ENCODE measurements at regions not wholly inside any gene's neighbourhood (a gene's known extent, or its start where the extent isn't known, plus 50 kb on each side); places are given as distances from the start of the nearest gene placed in this dataset.

DNA sequence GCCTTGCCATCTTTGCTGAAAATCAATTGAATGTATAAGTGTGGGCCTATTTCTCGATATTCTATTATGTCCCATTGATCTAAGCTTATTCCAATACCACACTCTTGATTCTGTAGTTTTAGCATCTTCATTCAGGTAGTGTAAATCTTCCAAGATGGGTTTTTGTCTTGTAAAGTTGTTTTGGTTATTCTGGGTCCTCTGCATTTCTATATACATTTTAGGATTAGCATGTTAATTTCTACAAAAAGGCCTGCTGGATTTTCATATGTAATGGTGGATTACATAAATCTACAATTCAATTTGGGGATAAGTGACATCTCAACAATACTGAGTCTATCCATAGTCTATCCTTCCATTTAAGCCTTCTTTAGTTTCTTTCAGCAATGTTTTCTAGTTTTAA lies 86.0 kb upstream of the ANO4 start:
- no peak overlapping the region for H3K4me2 ChIP-seq
- no peaks in the 10 kb centered on the region for H3K27me3 ChIP-seq
- H3K4me3 ChIP-seq: no peak overlapping the region
- TF ChIP-seq Cebpa-rat (IDR thresholded peaks at IDR 0.05): no peak
- no peak overlapping the region for H3K27ac ChIP-seq
- no peaks in the 10 kb centered on the region for H3K9me3 ChIP-seq
- no peaks in the 10 kb centered on the region for H4K20me1 ChIP-seq
- no peaks in the 10 kb centered on the region for H3K4me1 ChIP-seq
- no peaks in the 10 kb centered on the region for H3K36me3 ChIP-seq
- no peak overlapping the region for H3K9ac ChIP-seq

DNA sequence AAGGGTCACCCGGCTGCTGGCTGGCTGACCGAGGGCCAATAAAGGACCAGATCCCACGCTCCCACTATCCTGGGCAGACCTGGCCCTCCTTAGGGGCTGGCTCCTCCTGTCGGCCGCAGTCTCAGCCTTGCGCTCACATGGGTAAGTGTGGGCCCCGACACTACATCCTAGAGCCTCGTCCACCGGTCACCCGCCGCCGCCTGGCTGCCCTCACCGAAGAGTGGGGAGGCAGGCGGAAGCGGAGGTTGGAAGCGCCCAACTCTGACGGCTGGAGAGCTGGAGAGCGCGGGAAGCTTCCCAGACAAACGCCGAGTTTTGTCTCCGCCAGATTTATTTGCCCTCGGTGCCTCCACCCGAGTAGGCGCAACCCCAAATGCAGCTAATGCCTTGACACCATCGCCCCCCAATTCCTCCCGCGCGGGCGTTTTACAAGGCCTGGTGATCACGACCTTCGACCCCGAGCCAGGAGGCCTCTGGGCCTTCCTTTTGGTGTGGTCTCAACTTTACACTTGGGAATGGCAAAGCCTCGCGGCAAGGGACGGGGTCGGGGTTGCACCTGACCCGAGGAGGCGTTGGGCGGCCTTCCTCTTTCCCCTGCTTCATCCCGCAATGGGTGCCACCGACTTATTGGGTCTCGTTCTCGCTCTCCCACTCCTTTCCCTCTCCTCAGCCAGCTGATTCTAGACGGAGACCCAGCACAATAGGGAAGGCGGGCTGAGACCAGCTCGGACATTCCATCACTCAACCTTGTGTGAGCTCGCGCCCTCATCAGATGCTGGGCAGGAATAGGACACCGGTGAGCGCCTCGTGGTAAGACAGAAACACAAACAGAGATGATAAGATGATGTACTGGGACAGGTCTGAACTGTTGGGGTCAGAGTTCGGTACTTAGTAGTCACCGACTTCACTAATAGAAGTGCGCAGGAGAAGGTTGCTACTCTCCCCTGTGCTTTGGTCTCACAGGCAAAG lies 78.3 kb upstream of the ANO4 start:
- H3K36me3 ChIP-seq: no peaks in the 10 kb centered on the region
- H4K20me1 ChIP-seq: no peaks in the 10 kb centered on the region
- H3K4me2 ChIP-seq: no peak overlapping the region
- H3K4me3 ChIP-seq: no peak overlapping the region
- H3K9me3 ChIP-seq: peaks cover 25% of the 10 kb centered on the region
- H3K27me3 ChIP-seq: no peaks in the 10 kb centered on the region
- H3K27ac ChIP-seq: no peak overlapping the region
- no peak overlapping the region for H3K9ac ChIP-seq
- no peaks in the 10 kb centered on the region for H3K4me1 ChIP-seq
- TF ChIP-seq Cebpa-rat (IDR thresholded peaks at IDR 0.05): no peak

DNA sequence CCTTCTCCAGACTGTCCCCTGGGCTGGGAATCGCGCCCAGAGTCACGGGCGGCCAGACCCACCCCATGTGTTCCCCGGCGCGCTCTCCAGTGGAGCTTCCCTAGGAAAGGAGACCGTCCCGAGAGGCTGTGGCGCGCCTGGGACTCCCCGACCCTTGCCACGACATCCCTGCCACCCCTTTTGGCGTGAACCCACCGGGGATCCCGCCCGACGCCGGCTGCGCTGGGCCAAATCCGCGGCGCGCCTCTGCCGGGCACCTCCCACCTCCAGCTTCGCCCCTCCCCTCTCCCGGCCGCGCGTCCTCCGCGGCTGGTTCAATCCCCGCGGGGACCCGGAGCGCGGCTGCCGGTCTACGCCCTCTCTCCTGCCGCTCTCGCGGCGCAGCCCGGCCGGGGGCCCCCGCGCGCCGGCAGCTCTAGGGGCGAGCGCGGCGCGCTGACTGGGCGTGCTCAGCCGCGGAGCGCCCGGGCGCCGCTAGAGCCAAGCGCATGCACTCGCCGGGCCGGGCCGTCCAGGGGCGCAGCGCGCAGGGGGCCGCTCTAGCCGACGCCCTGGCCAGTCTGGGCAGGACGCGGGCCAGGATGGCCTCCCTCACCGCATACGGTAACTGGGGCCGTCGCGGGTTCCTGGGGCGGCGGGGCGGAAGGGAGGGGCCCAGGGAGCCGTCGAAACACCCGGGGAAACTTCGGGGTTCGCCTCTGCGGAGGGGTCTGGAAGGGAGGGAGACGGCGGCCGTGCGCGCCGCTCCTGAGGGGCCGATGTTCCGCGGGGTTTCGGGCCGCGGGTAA lies 77.4 kb upstream of the ANO4 start:
- Histone ChIP-seq H3K27me3 (no peaks in the 10 kb centered on the region), H3K4me1 (peaks cover 3% of the 10 kb centered on the region), H3K36me3 (no peaks in the 10 kb centered on the region), H3K4me3 (no peak overlapping the region), H3K4me2 (no peak overlapping the region), H3K27ac (no peak overlapping the region), H4K20me1 (no peaks in the 10 kb centered on the region), H3K9me3 (peaks cover 25% of the 10 kb centered on the region), H3K9ac (no peak overlapping the region)
- no peak for TF ChIP-seq Cebpa-rat (IDR thresholded peaks at IDR 0.05)

DNA sequence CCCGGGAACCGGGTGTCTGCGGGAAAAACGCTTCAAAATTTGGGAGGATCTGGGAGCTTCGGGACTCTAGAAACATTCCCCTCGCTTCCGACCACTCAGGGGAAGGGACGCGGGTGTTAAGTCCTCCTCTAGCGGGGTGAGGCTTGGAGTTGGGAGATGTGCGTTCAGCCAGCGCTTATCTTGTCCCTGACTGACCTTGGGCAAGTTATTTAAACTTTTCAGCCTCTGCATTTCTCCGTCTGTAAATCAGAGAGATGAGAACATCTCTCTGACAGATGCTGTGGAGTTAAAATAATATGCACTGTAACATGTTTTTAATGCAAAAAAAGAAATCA lies 76.9 kb upstream of the ANO4 start:
- no peak overlapping the region for H3K9ac ChIP-seq
- no peak overlapping the region for H3K27ac ChIP-seq
- H3K27me3 ChIP-seq: no peaks in the 10 kb centered on the region
- TF ChIP-seq Cebpa-rat (IDR thresholded peaks at IDR 0.05): no peak
- H3K4me2 ChIP-seq: no peak overlapping the region
- H3K36me3 ChIP-seq: no peaks in the 10 kb centered on the region
- no peaks in the 10 kb centered on the region for H4K20me1 ChIP-seq
- H3K4me1 ChIP-seq: peaks cover 8% of the 10 kb centered on the region
- H3K9me3 ChIP-seq: peaks cover 25% of the 10 kb centered on the region
- H3K4me3 ChIP-seq: no peak overlapping the region

DNA sequence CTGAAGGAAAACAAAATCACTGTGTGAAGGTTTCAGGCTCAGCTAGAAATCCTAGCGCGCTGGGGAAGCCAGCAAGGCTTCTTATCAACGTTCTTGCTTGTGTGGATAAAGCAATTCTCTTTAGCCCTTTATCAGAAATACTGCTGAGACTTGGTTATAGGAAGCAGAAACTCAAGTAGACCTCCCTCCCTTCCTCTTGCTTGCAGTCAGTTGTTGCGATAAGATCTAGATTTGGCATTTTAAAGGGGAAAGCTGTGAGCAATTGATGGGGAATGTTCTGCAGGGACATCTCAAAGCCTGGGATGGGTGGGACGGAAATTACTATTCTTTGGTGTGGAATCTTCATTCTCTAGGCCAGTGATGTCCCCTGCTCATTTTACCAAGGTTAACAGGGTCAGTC lies 76.4 kb upstream of the ANO4 start:
- Histone ChIP-seq H4K20me1 (no peaks in the 10 kb centered on the region), H3K9ac (no peak overlapping the region), H3K27me3 (no peaks in the 10 kb centered on the region), H3K27ac (no peak overlapping the region), H3K4me3 (no peak overlapping the region), H3K4me2 (no peak overlapping the region), H3K4me1 (peaks cover 9% of the 10 kb centered on the region), H3K36me3 (no peaks in the 10 kb centered on the region), H3K9me3 (peaks cover 25% of the 10 kb centered on the region)
- TF ChIP-seq Cebpa-rat (IDR thresholded peaks at IDR 0.05): no peak

DNA sequence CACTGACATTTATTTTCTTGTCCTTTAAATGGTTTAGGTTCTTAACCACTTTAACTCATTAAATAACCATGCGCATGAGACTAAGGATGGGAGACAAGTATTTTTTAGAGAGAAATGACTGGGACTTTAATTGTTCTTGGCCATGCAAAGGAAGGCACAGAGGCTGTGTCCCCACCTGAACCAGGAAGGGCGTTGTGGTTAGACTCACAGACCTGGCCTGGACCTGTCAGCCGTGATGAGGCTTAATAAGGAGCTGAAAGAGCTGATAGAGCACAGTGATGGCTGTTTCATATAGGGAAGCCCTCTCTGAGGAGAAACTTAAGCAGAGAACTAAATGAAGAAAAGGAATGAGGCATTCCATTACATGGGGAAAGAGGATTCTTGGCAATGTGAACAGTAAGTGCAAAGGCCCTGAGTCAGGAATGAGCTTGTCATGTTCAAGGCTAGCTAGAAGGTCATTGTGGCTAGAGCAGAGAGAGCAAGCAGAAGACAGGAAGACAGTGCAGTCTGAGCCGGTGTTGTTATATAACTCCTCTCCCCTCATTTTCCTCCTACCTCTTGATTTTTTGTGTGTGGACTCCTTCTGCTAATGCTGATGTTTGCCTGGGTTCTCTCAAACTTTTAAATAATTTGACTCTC lies 74.4 kb upstream of the ANO4 start:
- H3K27me3 ChIP-seq: no peaks in the 10 kb centered on the region
- no peaks in the 10 kb centered on the region for H4K20me1 ChIP-seq
- no peak for TF ChIP-seq Cebpa-rat (IDR thresholded peaks at IDR 0.05)
- H3K4me3 ChIP-seq: no peak overlapping the region
- H3K4me2 ChIP-seq: no peak overlapping the region
- H3K36me3 ChIP-seq: no peaks in the 10 kb centered on the region
- H3K27ac ChIP-seq: no peak overlapping the region
- H3K9ac ChIP-seq: no peak overlapping the region
- peaks cover 25% of the 10 kb centered on the region for H3K9me3 ChIP-seq
- H3K4me1 ChIP-seq: peaks cover 9% of the 10 kb centered on the region

DNA sequence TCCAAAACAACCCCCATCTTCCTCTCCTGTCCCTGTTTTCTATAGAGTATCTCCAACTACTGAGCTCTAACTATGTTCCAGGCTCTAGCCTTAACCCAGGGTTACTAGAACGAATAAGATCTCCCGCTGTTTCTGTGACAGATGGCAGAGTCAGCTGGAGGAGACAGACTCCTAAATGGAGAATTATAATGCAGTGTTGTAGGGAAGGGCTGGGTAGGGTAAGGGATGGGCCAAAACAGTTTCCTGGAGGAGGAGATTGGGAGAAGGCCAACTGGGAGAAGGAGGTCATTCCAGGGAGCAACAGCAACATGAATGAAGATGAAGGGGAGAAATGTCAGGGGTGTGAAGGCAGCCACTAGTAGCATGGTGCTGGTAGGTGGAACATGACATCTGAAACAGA lies 73.4 kb upstream of the ANO4 start:
- Histone ChIP-seq H3K9me3 (peaks cover 16% of the 10 kb centered on the region), H4K20me1 (no peaks in the 10 kb centered on the region), H3K36me3 (no peaks in the 10 kb centered on the region), H3K27ac (no peak overlapping the region), H3K4me2 (no peak overlapping the region), H3K27me3 (no peaks in the 10 kb centered on the region), H3K4me3 (no peak overlapping the region), H3K4me1 (peaks cover 9% of the 10 kb centered on the region), H3K9ac (no peak overlapping the region)
- no peak for TF ChIP-seq Cebpa-rat (IDR thresholded peaks at IDR 0.05)

DNA sequence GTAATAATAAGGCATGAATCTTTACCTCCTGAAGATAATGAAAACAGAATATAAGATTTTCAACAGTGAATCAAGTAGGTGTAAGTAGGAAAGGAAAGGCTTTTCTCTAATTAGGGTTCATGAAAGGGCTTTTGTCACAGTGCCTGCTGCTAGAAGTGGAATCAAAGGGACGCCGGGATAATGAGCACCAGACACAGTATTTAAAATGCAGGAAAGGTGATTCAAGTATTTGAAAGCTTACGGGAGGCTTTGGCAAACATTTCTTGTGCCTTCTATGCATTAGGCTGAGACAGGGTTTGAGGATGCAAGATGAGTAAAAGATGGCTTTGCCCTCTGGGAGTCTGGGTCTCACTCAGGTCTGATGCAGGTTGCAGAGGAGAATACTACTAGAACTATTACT lies 70.5 kb upstream of the ANO4 start:
- Histone ChIP-seq H3K4me3 (no peak overlapping the region), H3K36me3 (no peaks in the 10 kb centered on the region), H3K27ac (no peak overlapping the region), H3K27me3 (no peaks in the 10 kb centered on the region), H3K4me2 (no peak overlapping the region), H3K9me3 (no peaks in the 10 kb centered on the region), H4K20me1 (no peaks in the 10 kb centered on the region), H3K4me1 (peaks cover 9% of the 10 kb centered on the region), H3K9ac (no peak overlapping the region)
- TF ChIP-seq Cebpa-rat (IDR thresholded peaks at IDR 0.05): no peak

DNA sequence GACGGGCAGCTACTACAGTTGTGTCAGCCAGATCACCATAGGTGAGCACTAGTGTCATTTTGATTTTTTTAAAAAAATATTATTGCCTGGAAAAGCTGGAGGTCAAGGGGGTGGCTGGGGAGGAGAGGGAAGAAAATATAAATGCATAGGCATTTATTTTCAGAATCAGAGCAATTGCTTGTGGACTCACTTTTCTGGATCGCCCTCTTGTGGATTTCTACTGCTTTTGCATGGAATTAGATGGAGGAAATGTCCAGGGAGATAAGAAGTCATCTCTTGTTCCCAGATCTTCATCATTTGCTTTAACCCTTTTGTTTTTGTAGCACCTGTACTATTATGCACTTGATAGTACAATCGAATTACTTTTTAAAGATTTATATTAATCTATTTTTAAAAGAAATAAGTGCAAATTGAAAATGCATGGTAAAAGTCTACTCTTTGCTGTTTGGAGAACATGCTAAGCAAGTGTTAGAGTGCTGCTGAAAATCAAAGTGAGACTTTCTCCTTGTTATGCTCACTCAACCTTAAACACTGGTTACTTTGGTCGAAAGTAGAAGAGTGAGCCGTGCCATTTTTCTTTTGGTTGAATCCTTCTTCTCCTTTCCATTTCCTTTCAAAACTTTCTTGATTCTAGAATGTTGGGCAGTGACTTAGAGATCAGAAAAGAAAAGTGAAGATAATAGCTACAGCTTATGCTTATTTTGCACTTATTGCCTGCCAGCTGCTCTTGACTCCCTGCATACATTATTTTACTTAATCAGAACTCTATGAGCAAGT lies 60.6 kb upstream of the ANO4 start:
- Histone ChIP-seq H3K4me2 (no peak overlapping the region), H3K9me3 (no peaks in the 10 kb centered on the region), H3K9ac (no peak overlapping the region), H3K4me3 (no peak overlapping the region), H4K20me1 (no peaks in the 10 kb centered on the region), H3K4me1 (no peaks in the 10 kb centered on the region), H3K27me3 (no peaks in the 10 kb centered on the region), H3K27ac (no peak overlapping the region), H3K36me3 (no peaks in the 10 kb centered on the region)
- TF ChIP-seq Cebpa-rat (IDR thresholded peaks at IDR 0.05): no peak

Data from BLaER1 (cell line).